ENCODE measurements at regions not wholly inside any gene's neighbourhood (a gene's known extent, or its start where the extent isn't known, plus 50 kb on each side); places are given as distances from the start of the nearest gene placed in this dataset.
"Not testable (repeated sequence)": the region's sequence is repeated elsewhere in the genome, so short reads cannot be mapped to it uniquely, and the experiment has no call there.

GRCh38 chr20:24851346-24852019 lies 97.6 kb upstream of the CST7 start:
- Histone ChIP-seq H3K27ac (no peak overlapping the region), H3K4me3 (no peak overlapping the region), H3K27me3 (no peaks in the 10 kb centered on the region), H3K36me3 (no peaks in the 10 kb centered on the region), H3K4me1 (ENCODE audit: insufficient read depth) (no peaks in the 10 kb centered on the region), H3K9me3 (no peaks in the 10 kb centered on the region)
- 61 to 77% (median 72%) methylated on average over 3 of the region's 3 CpGs for WGBS, 3 donors
- no peak for DNase-seq
- intact Hi-C loops (cut with DNase I): no loop called here
- TF ChIP-seq POLR2A (IDR thresholded peaks at IDR 0.05) (no peak), CTCF (IDR thresholded peaks at IDR 0.05) (no peak), EP300 (IDR thresholded peaks at IDR 0.05) (no peak)

GRCh38 chr20:24853916-24854315 lies 95.2 kb upstream of the CST7 start:
- no peak for TF ChIP-seq CTCF (IDR thresholded peaks at IDR 0.05)
- TF ChIP-seq EP300 (IDR thresholded peaks at IDR 0.05): no peak
- TF ChIP-seq POLR2A (IDR thresholded peaks at IDR 0.05): no peak
- WGBS, 3 donors: 27 to 40% (median 32%) methylated on average over 1 of the region's 1 CpG
- Histone ChIP-seq H3K9me3 (no peaks in the 10 kb centered on the region), H3K4me3 (no peak overlapping the region), H3K4me1 (ENCODE audit: insufficient read depth) (no peaks in the 10 kb centered on the region), H3K36me3 (no peaks in the 10 kb centered on the region), H3K27ac (no peak overlapping the region), H3K27me3 (no peaks in the 10 kb centered on the region)
- no peak for DNase-seq
- intact Hi-C loops (cut with DNase I): no loop called here

GRCh38 chr20:24855848-24856247 lies 93.2 kb upstream of the CST7 start:
- Histone ChIP-seq H3K4me1 (ENCODE audit: insufficient read depth) (no peaks in the 10 kb centered on the region), H3K4me3 (no peak overlapping the region), H3K36me3 (no peaks in the 10 kb centered on the region), H3K27me3 (no peaks in the 10 kb centered on the region), H3K27ac (no peak overlapping the region), H3K9me3 (no peaks in the 10 kb centered on the region)
- no peak for TF ChIP-seq EP300 (IDR thresholded peaks at IDR 0.05)
- TF ChIP-seq CTCF (IDR thresholded peaks at IDR 0.05): no peak
- no peak for TF ChIP-seq POLR2A (IDR thresholded peaks at IDR 0.05)
- WGBS, 3 donors: 79 to 92% (median 80%) methylated on average over 1 of the region's 1 CpG
- intact Hi-C loops (cut with DNase I): no loop called here
- no peak for DNase-seq

GRCh38 chr20:24858500-24858899 lies 90.6 kb upstream of the CST7 start:
- H3K27me3 ChIP-seq; H3K4me1 ChIP-seq (ENCODE audit: insufficient read depth); H3K4me3 ChIP-seq; H3K27ac ChIP-seq; H3K9me3 ChIP-seq; intact Hi-C loops (cut with DNase I); H3K36me3 ChIP-seq; DNase-seq: not testable (repeated sequence)
- 84 to 92% (median 86%) methylated on average over 9 of the region's 9 CpGs for WGBS, 3 donors

- no peak for DNase-seq
- Histone ChIP-seq H3K4me1 (ENCODE audit: insufficient read depth) (no peaks in the 10 kb centered on the region), H3K36me3 (no peaks in the 10 kb centered on the region), H3K4me3 (no peak overlapping the region), H3K27ac (no peak overlapping the region), H3K27me3 (no peaks in the 10 kb centered on the region), H3K9me3 (no peaks in the 10 kb centered on the region)
- TF ChIP-seq CTCF (IDR thresholded peaks at IDR 0.05) (no peak), POLR2A (IDR thresholded peaks at IDR 0.05) (no peak), EP300 (IDR thresholded peaks at IDR 0.05) (no peak)
- 89 to 94% (median 90%) methylated on average over 8 of the region's 8 CpGs for WGBS, 3 donors
- intact Hi-C loops (cut with DNase I): no loop called here
Observed at GRCh38 chr20:24859539-24859938, 89.5 kb upstream of the CST7 start.

Measured in ovary (tissue), 7 donors.